ENCODE measurements at regions not wholly inside any gene's neighbourhood (a gene's known extent, or its start where the extent isn't known, plus 50 kb on each side); places are given as distances from the start of the nearest gene placed in this dataset.
A peak's percentile ranks its signal among the peaks of the same experiment; 100 is the strongest.

- no peaks in the 10 kb centered on the region for H3K79me2 ChIP-seq (ENCODE audit: insufficient read depth, low read length)
- H3K27me3 ChIP-seq (ENCODE audit: insufficient read depth, low read length, poor library complexity) = no peaks in the 10 kb centered on the region
- H2AFZ ChIP-seq (ENCODE audit: low read depth, low read length) = no peak overlapping the region
- no peak overlapping the region for H3K27ac ChIP-seq (ENCODE audit: low read length)
- H3K9ac ChIP-seq (ENCODE audit: low read depth, low read length) = no peak overlapping the region
- H4K20me1 ChIP-seq (ENCODE audit: insufficient read depth, low read length) = no peaks in the 10 kb centered on the region
- no peaks in the 10 kb centered on the region for H3K4me1 ChIP-seq (ENCODE audit: insufficient read depth, low read length)
- peak; percentile 47 for TF ChIP-seq CTCF (IDR thresholded peaks at IDR 0.05; ENCODE audit: borderline replicate concordance, extremely low read depth, low read length, poor library complexity, severe bottlenecking)
- TF ChIP-seq EZH2 (IDR thresholded peaks at IDR 0.05; ENCODE audit: borderline replicate concordance, low read depth, low read length, severe bottlenecking) = no peak
- H3K4me2 ChIP-seq (ENCODE audit: insufficient read depth, low read length) = no peak overlapping the region
- no peaks in the 10 kb centered on the region for H3K36me3 ChIP-seq (ENCODE audit: insufficient read depth, low read length)
- no peak overlapping the region for H3K4me3 ChIP-seq (ENCODE audit: low read depth in 1 of 2, low read length in 2 of 2)
- ATAC-seq (ENCODE audit: insufficient read depth, low read depth) = no peak
- no peak for DNase-seq
- H3K9me3 ChIP-seq (ENCODE audit: insufficient read depth, low read length, severe bottlenecking) = no peaks in the 10 kb centered on the region
Measured at GRCh38 chr7:80392229-80393169, 119.4 kb downstream of the GNAT3 start.

GRCh38 chr7:80387634-80388193, 124.2 kb downstream of the GNAT3 start:
- Histone ChIP-seq H3K27ac (ENCODE audit: low read length) (no peak overlapping the region), H3K79me2 (ENCODE audit: insufficient read depth, low read length) (no peaks in the 10 kb centered on the region), H3K9me3 (ENCODE audit: insufficient read depth, low read length, severe bottlenecking) (no peaks in the 10 kb centered on the region), H3K4me2 (ENCODE audit: insufficient read depth, low read length) (no peak overlapping the region), H3K4me3 (ENCODE audit: low read depth in 1 of 2, low read length in 2 of 2) (no peak overlapping the region), H3K27me3 (ENCODE audit: insufficient read depth, low read length, poor library complexity) (no peaks in the 10 kb centered on the region), H2AFZ (ENCODE audit: low read depth, low read length) (no peak overlapping the region), H3K9ac (ENCODE audit: low read depth, low read length) (no peak overlapping the region), H4K20me1 (ENCODE audit: insufficient read depth, low read length) (no peaks in the 10 kb centered on the region), H3K36me3 (ENCODE audit: insufficient read depth, low read length) (no peaks in the 10 kb centered on the region), H3K4me1 (ENCODE audit: insufficient read depth, low read length) (no peaks in the 10 kb centered on the region)
- ATAC-seq (ENCODE audit: insufficient read depth, low read depth) = no peak
- TF ChIP-seq EZH2 (IDR thresholded peaks at IDR 0.05; ENCODE audit: borderline replicate concordance, low read depth, low read length, severe bottlenecking) (no peak), CTCF (IDR thresholded peaks at IDR 0.05; ENCODE audit: borderline replicate concordance, extremely low read depth, low read length, poor library complexity, severe bottlenecking) (no peak)
- no peak for DNase-seq

- Histone ChIP-seq H3K36me3 (ENCODE audit: insufficient read depth, low read length) (no peaks in the 10 kb centered on the region), H3K9me3 (ENCODE audit: insufficient read depth, low read length, severe bottlenecking) (no peaks in the 10 kb centered on the region), H4K20me1 (ENCODE audit: insufficient read depth, low read length) (no peaks in the 10 kb centered on the region), H3K27ac (ENCODE audit: low read length) (no peak overlapping the region), H3K4me1 (ENCODE audit: insufficient read depth, low read length) (no peaks in the 10 kb centered on the region), H3K4me2 (ENCODE audit: insufficient read depth, low read length) (no peak overlapping the region), H3K27me3 (ENCODE audit: insufficient read depth, low read length, poor library complexity) (no peaks in the 10 kb centered on the region), H3K4me3 (ENCODE audit: low read depth in 1 of 2, low read length in 2 of 2) (no peak overlapping the region), H3K79me2 (ENCODE audit: insufficient read depth, low read length) (no peaks in the 10 kb centered on the region), H2AFZ (ENCODE audit: low read depth, low read length) (no peak overlapping the region), H3K9ac (ENCODE audit: low read depth, low read length) (no peak overlapping the region)
- ATAC-seq (ENCODE audit: insufficient read depth, low read depth) (no peak), DNase-seq (no peak)
- TF ChIP-seq CTCF (IDR thresholded peaks at IDR 0.05; ENCODE audit: borderline replicate concordance, extremely low read depth, low read length, poor library complexity, severe bottlenecking) (no peak), EZH2 (IDR thresholded peaks at IDR 0.05; ENCODE audit: borderline replicate concordance, low read depth, low read length, severe bottlenecking) (no peak)
Measured at GRCh38 chr7:80386686-80387085, 125.2 kb downstream of the GNAT3 start.
